WTC11 (cell line): ENCODE measurements at regions not wholly inside any gene's neighbourhood (a gene's known extent, or its start where the extent isn't known, plus 50 kb on each side); places are given as distances from the start of the nearest gene placed in this dataset.

Experiments used
- ATAC-seq: fragments of 200-7000 bp; cut with Tn5 transposase; 2 replicates; pipeline ENCODE4 v1.10.0; 2021; ENCODE audit warnings: mild to moderate bottlenecking, moderate library complexity
- CTCF ChIA-PET: fragments of 300-600 bp; sonication (Branson Sonifier 250); formaldehyde crosslinking; loops from one replicate; lab custom pipeline; 2021; ENCODE audit warnings: antibody characterized with exemption; lab: Charles Lee
- POLR2A ChIA-PET: fragments of 350-600 bp; sonication (Branson Sonifier 250); formaldehyde crosslinking; loops from one replicate; lab custom pipeline; 2021; ENCODE audit warnings: antibody characterized with exemption; lab: Charles Lee
- DNase-seq: peaks from one replicate; pipeline ENCODE4 v3.0.0; 2021; ENCODE audit warnings: low spot score
- H3K27ac Mint-ChIP-seq: 2 replicates; pipeline ENCODE4 v1.8.0; 2021; ENCODE audit warnings: mixed read lengths
- H3K27me3 Mint-ChIP-seq: 2 replicates; pipeline ENCODE4 v1.8.0; 2021; ENCODE audit warnings: low read depth, mild to moderate bottlenecking, moderate library complexity, mixed read lengths
- H3K36me3 Mint-ChIP-seq: 2 replicates; pipeline ENCODE4 v1.8.0; 2021; ENCODE audit warnings: mixed read lengths
- H3K4me1 Mint-ChIP-seq: 2 replicates; pipeline ENCODE4 v1.8.0; 2022; ENCODE audit warnings: mixed read lengths
- H3K4me3 Mint-ChIP-seq: 2 replicates; pipeline ENCODE4 v1.8.0; 2021; ENCODE audit warnings: mild to moderate bottlenecking, moderate library complexity, mixed read lengths
- H3K9me3 Mint-ChIP-seq: 2 replicates; pipeline ENCODE4 v1.8.0; 2021; ENCODE audit warnings: mixed read lengths
- EMX1 ChIP-seq: fragments of 250-450 bp; sonication (Bioruptor Pico); IDR thresholded peaks from 2 replicates; pipeline ENCODE4 v1.8.0; 2021; ENCODE audit warnings: mild to moderate bottlenecking
- FOXJ3 ChIP-seq: sonication (generic); formaldehyde crosslinking; IDR thresholded peaks from 2 replicates; pipeline ENCODE4 v1.9.0; 2021; ENCODE audit warnings: missing genetic modification reagents, mild to moderate bottlenecking, borderline replicate concordance
- FOXK1 ChIP-seq: sonication (generic); formaldehyde crosslinking; IDR thresholded peaks from 2 replicates; pipeline ENCODE4 v1.8.0; 2022; ENCODE audit warnings: mild to moderate bottlenecking, moderate library complexity, missing genetic modification reagents
- FOXP1 ChIP-seq: sonication (generic); formaldehyde crosslinking; IDR thresholded peaks from 2 replicates; pipeline ENCODE4 v1.8.0; 2022; ENCODE audit warnings: missing genetic modification reagents, mild to moderate bottlenecking, moderate library complexity, borderline replicate concordance
- GABPB1 ChIP-seq: sonication (generic); formaldehyde crosslinking; IDR thresholded peaks from 2 replicates; pipeline ENCODE4 v1.8.1; 2023; ENCODE audit warnings: mild to moderate bottlenecking, missing genetic modification reagents
- GRHL2 ChIP-seq: fragments of 250-450 bp; sonication (Bioruptor Pico); IDR thresholded peaks from 2 replicates; pipeline ENCODE4 v1.8.0; 2022; ENCODE audit warnings: mild to moderate bottlenecking, moderate library complexity; ENCODE audit not compliant: insufficient replicate concordance, severe bottlenecking
- HMGA2 ChIP-seq: fragments of 250-450 bp; sonication (Bioruptor Pico); IDR thresholded peaks from 2 replicates; pipeline ENCODE4 v1.4.0; 2021; ENCODE audit warnings: mild to moderate bottlenecking, moderate library complexity
- NR3C1 ChIP-seq: sonication (generic); formaldehyde crosslinking; conservative IDR thresholded peaks from 2 replicates; pipeline ENCODE4 v1.8.1; 2023; ENCODE audit warnings: low read depth, mild to moderate bottlenecking, missing genetic modification reagents
- RELA ChIP-seq: sonication (generic); formaldehyde crosslinking; IDR thresholded peaks from 2 replicates; pipeline ENCODE4 v1.8.1; 2022; ENCODE audit warnings: missing genetic modification reagents, mild to moderate bottlenecking, borderline replicate concordance
- SMAD4 ChIP-seq: sonication (generic); formaldehyde crosslinking; IDR thresholded peaks from 2 replicates; pipeline ENCODE4 v1.8.0; 2022; ENCODE audit warnings: mild to moderate bottlenecking, missing genetic modification reagents
- SOX15 ChIP-seq: fragments of 250-450 bp; sonication (Bioruptor Pico); IDR thresholded peaks from 2 replicates; pipeline ENCODE4 v1.9.0; 2021; ENCODE audit warnings: mild to moderate bottlenecking
- SP1 ChIP-seq: sonication (generic); formaldehyde crosslinking; conservative IDR thresholded peaks from 2 replicates; pipeline ENCODE4 v1.8.1; 2022; ENCODE audit warnings: missing genetic modification reagents
- TEAD1 ChIP-seq: sonication (generic); formaldehyde crosslinking; IDR thresholded peaks from 2 replicates; pipeline ENCODE4 v1.8.0; 2022; ENCODE audit warnings: mild to moderate bottlenecking, missing genetic modification reagents
- ZBTB21 ChIP-seq: sonication (generic); formaldehyde crosslinking; IDR thresholded peaks from 2 replicates; pipeline ENCODE4 v1.8.1; 2023; ENCODE audit warnings: mild to moderate bottlenecking, missing genetic modification reagents, borderline replicate concordance
- ZNF263 ChIP-seq: sonication (generic); formaldehyde crosslinking; IDR thresholded peaks from 2 replicates; pipeline ENCODE4 v1.8.1; 2022; ENCODE audit warnings: low read depth, mild to moderate bottlenecking, moderate library complexity, missing genetic modification reagents
- TF ChIP-seq, protein P1 (sequence below): sonication (generic); formaldehyde crosslinking; IDR thresholded peaks from 2 replicates; pipeline ENCODE4 v1.8.1; 2023; ENCODE audit warnings: mild to moderate bottlenecking, missing genetic modification reagents, moderate library complexity
- TF ChIP-seq, protein P2 (sequence below): sonication (generic); formaldehyde crosslinking; IDR thresholded peaks from 2 replicates; pipeline ENCODE4 v1.8.1; 2022; ENCODE audit warnings: mild to moderate bottlenecking, missing genetic modification reagents, moderate library complexity, borderline replicate concordance
- TF ChIP-seq, protein P3 (sequence below): fragments of 250-450 bp; sonication (Bioruptor Pico); IDR thresholded peaks from 2 replicates; pipeline ENCODE4 v1.9.0; 2021; ENCODE audit warnings: moderate library complexity, mild to moderate bottlenecking, inconsistent platforms, borderline replicate concordance
- TF ChIP-seq, protein P4 (sequence below): sonication (generic); formaldehyde crosslinking; IDR thresholded peaks from 2 replicates; pipeline ENCODE4 v1.8.0; 2023; ENCODE audit warnings: missing genetic modification reagents, mild to moderate bottlenecking, borderline replicate concordance
- TF ChIP-seq, protein P5 (sequence below): sonication (generic); formaldehyde crosslinking; IDR thresholded peaks from 2 replicates; pipeline ENCODE4 v1.8.1; 2023; ENCODE audit warnings: mild to moderate bottlenecking, missing genetic modification reagents, moderate library complexity
- TF ChIP-seq, protein P6 (sequence below): sonication (generic); formaldehyde crosslinking; IDR thresholded peaks from 2 replicates; pipeline ENCODE4 v1.8.1; 2022; ENCODE audit warnings: mild to moderate bottlenecking, moderate library complexity, missing genetic modification reagents
- TF ChIP-seq, protein P7 (sequence below): fragments of 200-600 bp; IDR thresholded peaks from 2 replicates; pipeline ENCODE4 v1.8.0; 2022; ENCODE audit warnings: antibody characterized with exemption

DNA sequence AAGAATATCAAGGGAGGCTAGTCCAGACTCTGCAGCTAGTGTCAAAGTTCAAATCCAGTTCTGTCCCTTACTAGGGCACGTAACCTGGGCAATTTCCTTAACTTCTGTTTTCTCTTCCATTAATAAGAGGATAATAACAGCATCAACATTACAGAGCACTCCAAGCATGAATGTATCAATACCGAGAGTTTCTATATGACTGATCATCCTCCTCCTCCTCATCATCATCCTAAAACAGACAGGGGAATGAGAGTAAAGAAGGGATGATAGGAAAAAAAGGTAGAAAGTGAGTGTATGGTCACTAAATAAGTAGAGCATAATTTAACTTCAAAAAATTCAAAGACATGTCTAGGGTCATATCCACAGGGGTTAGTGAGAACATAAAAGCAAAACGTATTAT, 171.4 kb downstream of the NDUFA12 start (continued):
- TF ChIP-seq, protein P1, sequence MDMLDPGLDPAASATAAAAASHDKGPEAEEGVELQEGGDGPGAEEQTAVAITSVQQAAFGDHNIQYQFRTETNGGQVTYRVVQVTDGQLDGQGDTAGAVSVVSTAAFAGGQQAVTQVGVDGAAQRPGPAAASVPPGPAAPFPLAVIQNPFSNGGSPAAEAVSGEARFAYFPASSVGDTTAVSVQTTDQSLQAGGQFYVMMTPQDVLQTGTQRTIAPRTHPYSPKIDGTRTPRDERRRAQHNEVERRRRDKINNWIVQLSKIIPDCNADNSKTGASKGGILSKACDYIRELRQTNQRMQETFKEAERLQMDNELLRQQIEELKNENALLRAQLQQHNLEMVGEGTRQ: no peak
- TF ChIP-seq, protein P2, sequence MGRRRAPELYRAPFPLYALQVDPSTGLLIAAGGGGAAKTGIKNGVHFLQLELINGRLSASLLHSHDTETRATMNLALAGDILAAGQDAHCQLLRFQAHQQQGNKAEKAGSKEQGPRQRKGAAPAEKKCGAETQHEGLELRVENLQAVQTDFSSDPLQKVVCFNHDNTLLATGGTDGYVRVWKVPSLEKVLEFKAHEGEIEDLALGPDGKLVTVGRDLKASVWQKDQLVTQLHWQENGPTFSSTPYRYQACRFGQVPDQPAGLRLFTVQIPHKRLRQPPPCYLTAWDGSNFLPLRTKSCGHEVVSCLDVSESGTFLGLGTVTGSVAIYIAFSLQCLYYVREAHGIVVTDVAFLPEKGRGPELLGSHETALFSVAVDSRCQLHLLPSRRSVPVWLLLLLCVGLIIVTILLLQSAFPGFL (CRISPR knock-in tag): no peak
- TF ChIP-seq, protein P3, sequence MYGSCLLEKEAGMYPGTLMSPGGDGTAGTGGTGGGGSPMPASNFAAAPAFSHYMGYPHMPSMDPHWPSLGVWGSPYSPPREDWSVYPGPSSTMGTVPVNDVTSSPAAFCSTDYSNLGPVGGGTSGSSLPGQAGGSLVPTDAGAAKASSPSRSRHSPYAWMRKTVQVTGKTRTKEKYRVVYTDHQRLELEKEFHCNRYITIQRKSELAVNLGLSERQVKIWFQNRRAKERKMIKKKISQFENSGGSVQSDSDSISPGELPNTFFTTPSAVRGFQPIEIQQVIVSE (CRISPR knock-in tag): no peak
- TF ChIP-seq FOXP1: no peak

DNA sequence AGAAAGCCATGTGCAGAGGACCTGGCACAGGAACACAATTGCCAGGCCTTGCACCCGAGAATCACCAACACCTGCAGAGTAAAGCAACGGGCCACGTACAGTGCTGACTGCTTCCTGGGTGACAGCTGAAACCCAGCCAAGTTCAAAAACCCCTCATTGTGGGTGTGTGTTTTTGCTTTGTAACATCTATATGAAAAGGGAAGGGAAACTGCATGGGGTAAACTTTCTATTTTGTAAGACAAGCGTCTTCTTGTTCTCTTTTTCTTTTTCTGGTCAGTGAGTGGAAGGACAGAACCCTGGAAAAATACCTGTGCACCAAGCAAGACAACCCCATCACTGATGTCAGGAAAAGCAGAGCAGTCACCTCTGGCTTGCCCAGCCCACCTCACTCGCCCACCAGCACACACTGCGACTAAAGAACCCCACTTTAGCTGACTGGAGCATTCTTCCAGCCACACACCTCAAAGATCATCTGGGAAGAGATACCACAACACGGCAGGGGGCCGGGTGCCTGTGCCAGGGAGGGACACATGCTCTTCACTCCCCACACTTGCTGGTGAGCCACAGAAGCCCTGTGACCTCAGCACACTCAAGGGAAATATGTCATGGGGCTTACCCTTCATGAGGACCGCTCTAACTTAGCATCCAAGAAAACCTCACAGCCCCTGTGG, 172.3 kb downstream of the NDUFA12 start:
- Mint-ChIP-seq H3K27me3 (no peaks in the 10 kb centered on the region; the same call in 1 of the 2 replicates), H3K4me3 (no peak overlapping the region), H3K9me3 (peaks cover 11% of the 10 kb centered on the region), H3K4me1 (peaks cover 33% of the 10 kb centered on the region), H3K36me3 (peaks cover 3% of the 10 kb centered on the region; the same call in 1 of the 2 replicates), H3K27ac (no peak overlapping the region)
- ChIA-PET CTCF (no interaction called here), POLR2A (no interaction called here)
- DNase-seq (no peak), ATAC-seq (no peak)
- no peak for TF ChIP-seq HMGA2 (CRISPR knock-in tag)
- TF ChIP-seq, protein P4, sequence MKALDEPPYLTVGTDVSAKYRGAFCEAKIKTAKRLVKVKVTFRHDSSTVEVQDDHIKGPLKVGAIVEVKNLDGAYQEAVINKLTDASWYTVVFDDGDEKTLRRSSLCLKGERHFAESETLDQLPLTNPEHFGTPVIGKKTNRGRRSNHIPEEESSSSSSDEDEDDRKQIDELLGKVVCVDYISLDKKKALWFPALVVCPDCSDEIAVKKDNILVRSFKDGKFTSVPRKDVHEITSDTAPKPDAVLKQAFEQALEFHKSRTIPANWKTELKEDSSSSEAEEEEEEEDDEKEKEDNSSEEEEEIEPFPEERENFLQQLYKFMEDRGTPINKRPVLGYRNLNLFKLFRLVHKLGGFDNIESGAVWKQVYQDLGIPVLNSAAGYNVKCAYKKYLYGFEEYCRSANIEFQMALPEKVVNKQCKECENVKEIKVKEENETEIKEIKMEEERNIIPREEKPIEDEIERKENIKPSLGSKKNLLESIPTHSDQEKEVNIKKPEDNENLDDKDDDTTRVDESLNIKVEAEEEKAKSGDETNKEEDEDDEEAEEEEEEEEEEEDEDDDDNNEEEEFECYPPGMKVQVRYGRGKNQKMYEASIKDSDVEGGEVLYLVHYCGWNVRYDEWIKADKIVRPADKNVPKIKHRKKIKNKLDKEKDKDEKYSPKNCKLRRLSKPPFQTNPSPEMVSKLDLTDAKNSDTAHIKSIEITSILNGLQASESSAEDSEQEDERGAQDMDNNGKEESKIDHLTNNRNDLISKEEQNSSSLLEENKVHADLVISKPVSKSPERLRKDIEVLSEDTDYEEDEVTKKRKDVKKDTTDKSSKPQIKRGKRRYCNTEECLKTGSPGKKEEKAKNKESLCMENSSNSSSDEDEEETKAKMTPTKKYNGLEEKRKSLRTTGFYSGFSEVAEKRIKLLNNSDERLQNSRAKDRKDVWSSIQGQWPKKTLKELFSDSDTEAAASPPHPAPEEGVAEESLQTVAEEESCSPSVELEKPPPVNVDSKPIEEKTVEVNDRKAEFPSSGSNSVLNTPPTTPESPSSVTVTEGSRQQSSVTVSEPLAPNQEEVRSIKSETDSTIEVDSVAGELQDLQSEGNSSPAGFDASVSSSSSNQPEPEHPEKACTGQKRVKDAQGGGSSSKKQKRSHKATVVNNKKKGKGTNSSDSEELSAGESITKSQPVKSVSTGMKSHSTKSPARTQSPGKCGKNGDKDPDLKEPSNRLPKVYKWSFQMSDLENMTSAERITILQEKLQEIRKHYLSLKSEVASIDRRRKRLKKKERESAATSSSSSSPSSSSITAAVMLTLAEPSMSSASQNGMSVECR (CRISPR knock-in tag): no peak
- no peak for TF ChIP-seq ZBTB21 (CRISPR knock-in tag)
- TF ChIP-seq, protein P5, sequence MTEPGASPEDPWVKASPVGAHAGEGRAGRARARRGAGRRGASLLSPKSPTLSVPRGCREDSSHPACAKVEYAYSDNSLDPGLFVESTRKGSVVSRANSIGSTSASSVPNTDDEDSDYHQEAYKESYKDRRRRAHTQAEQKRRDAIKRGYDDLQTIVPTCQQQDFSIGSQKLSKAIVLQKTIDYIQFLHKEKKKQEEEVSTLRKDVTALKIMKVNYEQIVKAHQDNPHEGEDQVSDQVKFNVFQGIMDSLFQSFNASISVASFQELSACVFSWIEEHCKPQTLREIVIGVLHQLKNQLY: no peak
- TF ChIP-seq GRHL2 (CRISPR knock-in tag): no peak

DNA sequence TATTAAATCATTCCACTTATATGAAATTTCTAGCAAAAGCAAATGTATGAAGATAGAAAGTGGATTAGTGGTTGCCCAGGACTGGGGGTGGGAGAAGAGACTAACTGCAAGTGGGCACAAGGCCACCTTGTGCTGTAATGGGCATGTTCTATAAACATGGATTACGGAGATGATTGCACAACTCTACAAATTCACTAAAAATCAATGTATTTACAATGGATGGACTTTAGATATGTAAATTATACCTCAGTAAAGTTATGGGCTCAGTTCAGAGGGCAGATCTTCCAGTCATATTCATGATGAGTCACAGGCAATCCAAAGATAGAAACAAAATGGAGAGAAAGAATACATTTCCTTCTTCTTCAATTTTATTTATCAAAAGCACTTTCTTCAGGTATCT, 173.9 kb downstream of the NDUFA12 start:
- POLR2A ChIA-PET: no interaction called here
- peaks cover 11% of the 10 kb centered on the region for H3K9me3 Mint-ChIP-seq
- H3K27me3 Mint-ChIP-seq: no peaks in the 10 kb centered on the region; the same call in 1 of the 2 replicates
- peaks cover 33% of the 10 kb centered on the region for H3K4me1 Mint-ChIP-seq
- H3K27ac Mint-ChIP-seq: no peak overlapping the region
- no peak for DNase-seq
- CTCF ChIA-PET: no interaction called here
- no peak overlapping the region for H3K4me3 Mint-ChIP-seq
- ATAC-seq: no peak
- peaks cover 3% of the 10 kb centered on the region; the same call in 1 of the 2 replicates for H3K36me3 Mint-ChIP-seq
- no peak for TF ChIP-seq EMX1 (CRISPR knock-in tag)
- TF ChIP-seq RELA (CRISPR knock-in tag): no peak
- TF ChIP-seq, protein P6, sequence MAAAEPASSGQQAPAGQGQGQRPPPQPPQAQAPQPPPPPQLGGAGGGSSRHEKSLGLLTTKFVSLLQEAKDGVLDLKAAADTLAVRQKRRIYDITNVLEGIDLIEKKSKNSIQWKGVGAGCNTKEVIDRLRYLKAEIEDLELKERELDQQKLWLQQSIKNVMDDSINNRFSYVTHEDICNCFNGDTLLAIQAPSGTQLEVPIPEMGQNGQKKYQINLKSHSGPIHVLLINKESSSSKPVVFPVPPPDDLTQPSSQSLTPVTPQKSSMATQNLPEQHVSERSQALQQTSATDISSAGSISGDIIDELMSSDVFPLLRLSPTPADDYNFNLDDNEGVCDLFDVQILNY (CRISPR knock-in tag): no peak
- TF ChIP-seq, protein P7, sequence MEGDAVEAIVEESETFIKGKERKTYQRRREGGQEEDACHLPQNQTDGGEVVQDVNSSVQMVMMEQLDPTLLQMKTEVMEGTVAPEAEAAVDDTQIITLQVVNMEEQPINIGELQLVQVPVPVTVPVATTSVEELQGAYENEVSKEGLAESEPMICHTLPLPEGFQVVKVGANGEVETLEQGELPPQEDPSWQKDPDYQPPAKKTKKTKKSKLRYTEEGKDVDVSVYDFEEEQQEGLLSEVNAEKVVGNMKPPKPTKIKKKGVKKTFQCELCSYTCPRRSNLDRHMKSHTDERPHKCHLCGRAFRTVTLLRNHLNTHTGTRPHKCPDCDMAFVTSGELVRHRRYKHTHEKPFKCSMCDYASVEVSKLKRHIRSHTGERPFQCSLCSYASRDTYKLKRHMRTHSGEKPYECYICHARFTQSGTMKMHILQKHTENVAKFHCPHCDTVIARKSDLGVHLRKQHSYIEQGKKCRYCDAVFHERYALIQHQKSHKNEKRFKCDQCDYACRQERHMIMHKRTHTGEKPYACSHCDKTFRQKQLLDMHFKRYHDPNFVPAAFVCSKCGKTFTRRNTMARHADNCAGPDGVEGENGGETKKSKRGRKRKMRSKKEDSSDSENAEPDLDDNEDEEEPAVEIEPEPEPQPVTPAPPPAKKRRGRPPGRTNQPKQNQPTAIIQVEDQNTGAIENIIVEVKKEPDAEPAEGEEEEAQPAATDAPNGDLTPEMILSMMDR: no peak
- TF ChIP-seq SMAD4 (CRISPR knock-in tag): no peak
- TF ChIP-seq FOXJ3 (CRISPR knock-in tag): no peak
- no peak for TF ChIP-seq SOX15 (CRISPR knock-in tag)
- no peak for TF ChIP-seq ZNF263 (CRISPR knock-in tag)
- no peak for TF ChIP-seq GABPB1 (CRISPR knock-in tag)
- TF ChIP-seq SP1 (CRISPR knock-in tag): no peak
- no peak for TF ChIP-seq TEAD1 (CRISPR knock-in tag)
- TF ChIP-seq NR3C1 (CRISPR knock-in tag): no peak
- TF ChIP-seq FOXK1 (CRISPR knock-in tag): no peak
